IMR-90 (cell line): ENCODE measurements at regions not wholly inside any gene's neighbourhood (a gene's known extent, or its start where the extent isn't known, plus 50 kb on each side); places are given as distances from the start of the nearest gene placed in this dataset.

Source experiments
- ATAC-seq: fragments of 200-7000 bp; cut with Tn5 transposase; 2 replicates; pipeline ENCODE4 v1.9.1; 2020; ENCODE audit warnings: low read depth, mild to moderate bottlenecking, moderate library complexity
- BruUV-seq: library from RNA; stranded (reverse); fragments of 400-500 nt; replicated peaks from 2 replicates; lab custom pipeline; 2021; lab: Mats Ljungman, UMichigan
- CTCF ChIA-PET: fragments of 300-600 bp; formaldehyde crosslinking; extraction: SDS; loops from one replicate; lab custom pipeline; 2021; ENCODE audit warnings: antibody characterized with exemption; lab: Yijun Ruan, JAX
- POLR2A ChIA-PET: fragments of 300-600 bp; sonication (Branson Sonifier 250); formaldehyde crosslinking; loops from one replicate; lab custom pipeline; 2022; ENCODE audit warnings: antibody characterized with exemption; ENCODE audit not compliant: unreplicated experiment; lab: Charles Lee
- DNase-seq: peaks from one replicate; pipeline ENCODE4 v3.0.0; 2013
- H2AFZ ChIP-seq: replicated peaks from 2 replicates; pipeline ENCODE3; 2013; ENCODE audit warnings: low read length, mild to moderate bottlenecking; ENCODE audit not compliant: poor library complexity
- H2AK5ac ChIP-seq: 2 replicates; pipeline ENCODE4 v1.6.1; 2013; ENCODE audit warnings: low read depth, low read length, inconsistent platforms
- H2AK9ac ChIP-seq: replicated peaks from 2 replicates; pipeline ENCODE3; 2013; ENCODE audit warnings: mild to moderate bottlenecking, low read depth, low read length, moderate library complexity; ENCODE audit not compliant: poor library complexity
- H2BK120ac ChIP-seq: 2 replicates; pipeline ENCODE4 v1.6.1; 2013; ENCODE audit warnings: low read depth, low read length, inconsistent platforms
- H2BK15ac ChIP-seq: 3 replicates; pipeline ENCODE4 v1.6.1; 2013; ENCODE audit warnings: low read depth, low read length, inconsistent platforms
- H2BK20ac ChIP-seq: 2 replicates; pipeline ENCODE4 v1.6.1; 2013; ENCODE audit warnings: low read depth, mild to moderate bottlenecking, inconsistent platforms, low read length, moderate library complexity
- H2BK5ac ChIP-seq: 2 replicates; pipeline ENCODE4 v1.6.1; 2013; ENCODE audit warnings: mild to moderate bottlenecking, low read depth, low read length, inconsistent platforms; ENCODE audit not compliant: poor library complexity, severe bottlenecking
- H3K14ac ChIP-seq: replicated peaks from 2 replicates; pipeline ENCODE4 v1.6.1; 2013; ENCODE audit warnings: low read depth, low read length, inconsistent platforms
- H3K18ac ChIP-seq: 2 replicates; pipeline ENCODE4 v1.6.1; 2013; ENCODE audit warnings: low read depth, low read length, control low read depth
- H3K23ac ChIP-seq: 2 replicates; pipeline ENCODE4 v1.6.1; 2013; ENCODE audit warnings: low read depth, low read length, inconsistent platforms
- H3K27ac ChIP-seq: 2 replicates; pipeline ENCODE4 v1.5.1; 2013; ENCODE audit warnings: mild to moderate bottlenecking, control low read depth, low read length; ENCODE audit not compliant: insufficient read depth
- H3K27me3 ChIP-seq: 2 replicates; pipeline ENCODE4 v1.6.1; 2013; ENCODE audit warnings: low read length; ENCODE audit not compliant: control insufficient read depth, insufficient read depth
- H3K36me3 ChIP-seq: 2 replicates; pipeline ENCODE4 v1.6.1; 2013; ENCODE audit warnings: low read length, mixed read lengths; ENCODE audit not compliant: control insufficient read depth, insufficient read depth
- H3K4ac ChIP-seq: 2 replicates; pipeline ENCODE4 v1.6.1; 2013; ENCODE audit warnings: low read depth, low read length, inconsistent platforms
- H3K4me1 ChIP-seq: 2 replicates; pipeline ENCODE4 v1.6.1; 2013; ENCODE audit warnings: low read length, mixed read lengths; ENCODE audit not compliant: control insufficient read depth, insufficient read depth
- H3K4me2 ChIP-seq: 2 replicates; pipeline ENCODE4 v1.6.1; 2013; ENCODE audit warnings: low read depth, mild to moderate bottlenecking, control low read depth, low read length, moderate library complexity
- H3K4me3 ChIP-seq: 2 replicates; pipeline ENCODE4 v1.5.1; 2013; ENCODE audit warnings: low read depth, mild to moderate bottlenecking, control low read depth, low read length, moderate library complexity; ENCODE audit not compliant: insufficient read depth
- H3K56ac ChIP-seq: 2 replicates; pipeline ENCODE4 v1.6.1; 2013; ENCODE audit warnings: low read length, inconsistent platforms; ENCODE audit not compliant: insufficient read depth; ENCODE audit errors: extremely low read depth
- H3K79me1 ChIP-seq, 2 experiments: 2 replicates each; pipeline ENCODE4 v1.6.1; 2013; ENCODE audit warnings: low read length in 2 of 2, inconsistent platforms in 1 of 2, low read depth in 1 of 2
- H3K9ac ChIP-seq: 2 replicates; pipeline ENCODE4 v1.6.1; 2013; ENCODE audit warnings: low read depth, low read length, control low read depth
- H3K9me1 ChIP-seq: 2 replicates; pipeline ENCODE4 v1.6.1; 2013; ENCODE audit warnings: low read length, inconsistent platforms; ENCODE audit not compliant: insufficient read depth
- H3K9me3 ChIP-seq: 2 replicates; pipeline ENCODE4 v1.6.1; 2013; ENCODE audit warnings: low read length; ENCODE audit not compliant: control insufficient read depth, insufficient read depth
- H4K20me1 ChIP-seq: 2 replicates; pipeline ENCODE4 v1.6.1; 2013; ENCODE audit warnings: low read length, inconsistent platforms; ENCODE audit not compliant: insufficient read depth
- H4K5ac ChIP-seq: 2 replicates; pipeline ENCODE4 v1.6.1; 2013; ENCODE audit warnings: mild to moderate bottlenecking, low read depth, low read length, control low read depth
- H4K8ac ChIP-seq, 2 experiments: 2 replicates each; pipeline ENCODE4 v1.6.1; 2013; ENCODE audit warnings: low read depth in 2 of 2, low read length in 2 of 2, control low read depth in 1 of 2, inconsistent platforms in 1 of 2
- H4K91ac ChIP-seq: 2 replicates; pipeline ENCODE4 v1.6.1; 2013; ENCODE audit warnings: low read depth, low read length, inconsistent platforms; ENCODE audit not compliant: insufficient read depth
- BHLHE40 ChIP-seq: fragments of 150-350 bp; IDR thresholded peaks from 2 replicates; pipeline ENCODE4 v1.6.1; 2016; ENCODE audit warnings: mild to moderate bottlenecking, low read depth, low read length
- CEBPB ChIP-seq: IDR thresholded peaks from 2 replicates; pipeline ENCODE4 v1.6.1; 2012; ENCODE audit warnings: low read depth, low read length, improper control_type of control experiment
- CHD1 ChIP-seq: IDR thresholded peaks from 2 replicates; pipeline ENCODE4 v1.6.1; 2012; ENCODE audit warnings: low read depth, low read length, improper control_type of control experiment
- MAZ ChIP-seq: IDR thresholded peaks from 2 replicates; pipeline ENCODE4 v1.6.1; 2012; ENCODE audit warnings: low read depth, mild to moderate bottlenecking, low read length, improper control_type of control experiment, moderate library complexity, borderline replicate concordance
- MXI1 ChIP-seq: IDR thresholded peaks from 2 replicates; pipeline ENCODE4 v1.6.1; 2012; ENCODE audit warnings: low read depth, mild to moderate bottlenecking, low read length, moderate library complexity, borderline replicate concordance
- NFE2L2 ChIP-seq: fragments of 150-350 bp; IDR thresholded peaks from 2 replicates; pipeline ENCODE4 v1.6.1; 2016; ENCODE audit warnings: low read depth, mild to moderate bottlenecking, low read length
- POLR2A ChIP-seq: IDR thresholded peaks from 2 replicates; pipeline ENCODE4 v1.6.1; 2012; ENCODE audit warnings: mild to moderate bottlenecking, low read depth, low read length
- RAD21 ChIP-seq: IDR thresholded peaks from 2 replicates; pipeline ENCODE4 v1.6.1; 2012; ENCODE audit warnings: low read length, improper control_type of control experiment
- SMC3 ChIP-seq: fragments of 150-350 bp; IDR thresholded peaks from 2 replicates; pipeline ENCODE4 v1.6.1; 2016; ENCODE audit warnings: low read depth, mild to moderate bottlenecking, antibody characterized with exemption, low read length, moderate library complexity
- WGBS, 2 experiments: methylation state at CpG; one replicate each; pipeline versions ENCODE4 v1.1.5 to v1.1.7; 2013; ENCODE audit warnings: missing lambda C conversion rate in 2 of 2; ENCODE audit not compliant: insufficient read length in 1 of 2; ENCODE audit errors: extremely low coverage in 2 of 2; 5-methylcytosine and 5-hydroxymethylcytosine counted together
- dilution Hi-C: fragments of 300-500 bp; cut with HindIII; formaldehyde crosslinking; loops from one replicate; pipeline ENCODE4 v1.14.3; 2018; ENCODE audit warnings: low sequenced_read_pairs; ENCODE audit not compliant: unreplicated experiment
- in situ Hi-C: fragments of 300-500 bp; cut with MboI; formaldehyde crosslinking; loops from 3 replicates; pipeline ENCODE4 v1.14.3; 2019; ENCODE audit warnings: low sequenced_read_pairs, inconsistent platforms, mixed read lengths
- intact Hi-C: fragments of 100-400 bp; cut with micrococcal nuclease; formaldehyde crosslinking; loops from 2 replicates; pipeline ENCODE4 v1.10.0; 2022

- no peak overlapping the region for H2BK120ac ChIP-seq
- no peak overlapping the region for H2AK5ac ChIP-seq
- H3K4me2 ChIP-seq: no peak overlapping the region
- H4K8ac ChIP-seq: no peak overlapping the region
- no peaks in the 10 kb centered on the region for H3K27me3 ChIP-seq
- no peak overlapping the region for H4K91ac ChIP-seq
- H2BK15ac ChIP-seq: no peak overlapping the region
- H3K27ac ChIP-seq: no peak overlapping the region
- no peaks in the 10 kb centered on the region for H3K79me1 ChIP-seq
- BruUV-seq: no TSS peak
- H3K36me3 ChIP-seq: no peaks in the 10 kb centered on the region
- H3K9ac ChIP-seq: no peak overlapping the region
- POLR2A ChIA-PET: no interaction called here
- no peak overlapping the region for H3K14ac ChIP-seq
- CTCF ChIA-PET: no interaction called here
- H2AFZ ChIP-seq: no peak overlapping the region
- no peak overlapping the region for H2BK20ac ChIP-seq
- H3K56ac ChIP-seq: no peak overlapping the region
- H3K4me1 ChIP-seq: no peaks in the 10 kb centered on the region
- H2BK5ac ChIP-seq: no peak overlapping the region
- no peaks in the 10 kb centered on the region for H4K20me1 ChIP-seq
- no peak for TF ChIP-seq NFE2L2
- no peak for TF ChIP-seq POLR2A
- no peak for TF ChIP-seq MXI1
- TF ChIP-seq MAZ: no peak
- TF ChIP-seq CHD1: no peak
- TF ChIP-seq RAD21: no peak
- no peak for TF ChIP-seq BHLHE40
- no peak for TF ChIP-seq CEBPB
- no peak for TF ChIP-seq SMC3
- no peak overlapping the region for H3K4me3 ChIP-seq
- DNase-seq (no peak), ATAC-seq (no peak)
- no peak overlapping the region for H3K4ac ChIP-seq
- H3K23ac ChIP-seq: no peak overlapping the region
- in situ Hi-C loops (no loop called here), dilution Hi-C loops (no loop called here), intact Hi-C loops (no loop called here)
- no peak overlapping the region for H3K18ac ChIP-seq
- H2AK9ac ChIP-seq: no peak overlapping the region
- 100% methylated on average over 1 of the region's 4 CpGs; no CpG with 5 or more reads in 1 of the 2 experiments for WGBS, 2 experiments
- H3K9me3 ChIP-seq: no peaks in the 10 kb centered on the region
- H4K5ac ChIP-seq: no peak overlapping the region
- no peaks in the 10 kb centered on the region for H3K9me1 ChIP-seq
These were observed 1302.3 kb upstream of the NRXN1 start for GRCh38 chr2:52334185-52334584.
